Caco-2 (cell line): ENCODE measurements at regions not wholly inside any gene's neighbourhood (a gene's known extent, or its start where the extent isn't known, plus 50 kb on each side); places are given as distances from the start of the nearest gene placed in this dataset.

Experiments used
- BruUV-seq: library from RNA; stranded (reverse); fragments of 400-500 nt; replicated peaks from 2 replicates; lab custom pipeline; 2021; lab: Mats Ljungman, UMichigan
- CTCF ChIA-PET: fragments of 300-600 bp; sonication (Branson Sonifier 250); formaldehyde crosslinking; loops from one replicate; lab custom pipeline; 2022; ENCODE audit warnings: antibody characterized with exemption; lab: Charles Lee
- POLR2A ChIA-PET: fragments of 300-600 bp; sonication (Branson Sonifier 250); formaldehyde crosslinking; loops from one replicate; lab custom pipeline; 2022; ENCODE audit warnings: antibody characterized with exemption; lab: Charles Lee
- DNase-seq, 2 experiments: peaks; one replicate each; pipeline versions ENCODE4 v3.0.0 to v3.0.0-alpha.2; 2020 to 2022
- H3K27me3 ChIP-seq: replicated peaks from 2 replicates; pipeline ENCODE4 v1.6.0; 2011; ENCODE audit warnings: low read length; ENCODE audit not compliant: control insufficient read depth, insufficient read depth
- H3K36me3 ChIP-seq: 2 replicates; pipeline ENCODE4 v1.5.1; 2011; ENCODE audit warnings: low read length; ENCODE audit not compliant: control insufficient read depth, insufficient read depth
- H3K4me1 ChIP-seq: fragments of 250-450 bp; sonication (Bioruptor Pico); 2 replicates; pipeline ENCODE4 v1.5.1; 2020; ENCODE audit warnings: mild to moderate bottlenecking
- H3K4me3 ChIP-seq: 2 replicates; pipeline ENCODE4 v1.5.1; 2011; ENCODE audit warnings: low read depth, mild to moderate bottlenecking, control low read depth, low read length
- H3K9me3 ChIP-seq: fragments of 250-450 bp; sonication (Bioruptor Pico); 2 replicates; pipeline ENCODE4 v1.5.1; 2020; ENCODE audit warnings: mild to moderate bottlenecking, moderate library complexity
- H3K27ac Mint-ChIP-seq: one replicate; pipeline ENCODE4 v1.8.0; 2022; ENCODE audit warnings: mixed read lengths; ENCODE audit not compliant: unreplicated experiment
- H3K27me3 Mint-ChIP-seq: one replicate; pipeline ENCODE4 v1.8.0; 2022; ENCODE audit warnings: mixed read lengths; ENCODE audit not compliant: insufficient read depth, unreplicated experiment
- H3K36me3 Mint-ChIP-seq: one replicate; pipeline ENCODE4 v1.8.0; 2022; ENCODE audit warnings: mild to moderate bottlenecking, mixed read lengths; ENCODE audit not compliant: insufficient read depth, unreplicated experiment
- H3K4me1 Mint-ChIP-seq: one replicate; pipeline ENCODE4 v1.8.0; 2022; ENCODE audit warnings: low read depth, mixed read lengths; ENCODE audit not compliant: unreplicated experiment
- H3K4me3 Mint-ChIP-seq: one replicate; pipeline ENCODE4 v1.8.0; 2022; ENCODE audit warnings: mild to moderate bottlenecking, moderate library complexity, mixed read lengths; ENCODE audit not compliant: unreplicated experiment
- H3K9me3 Mint-ChIP-seq: one replicate; pipeline ENCODE4 v1.8.0; 2022; ENCODE audit warnings: mixed read lengths; ENCODE audit not compliant: unreplicated experiment
- intact Hi-C: fragments of 100-400 bp; cut with micrococcal nuclease; formaldehyde crosslinking; loops from one replicate; pipeline ENCODE4 v1.10.0; 2022; ENCODE audit not compliant: unreplicated experiment
- TF ChIP-seq, protein P1 (sequence below), 2 experiments: fragments of 200-600 bp in 1 of 2; IDR thresholded peaks; 1 replicate in 1 of 2; 2 replicates in 1 of 2; pipeline versions ENCODE4 v1.5.1 to v1.8.0; 2011 to 2022; ENCODE audit warnings: antibody characterized with exemption in 1 of 2, control low read depth in 1 of 2, inconsistent platforms in 1 of 2, low read depth in 1 of 2, low read length in 1 of 2, mild to moderate bottlenecking in 1 of 2, moderate library complexity in 1 of 2; ENCODE audit not compliant: insufficient read depth in 1 of 2, severe bottlenecking in 1 of 2, unreplicated experiment in 1 of 2

DNA sequence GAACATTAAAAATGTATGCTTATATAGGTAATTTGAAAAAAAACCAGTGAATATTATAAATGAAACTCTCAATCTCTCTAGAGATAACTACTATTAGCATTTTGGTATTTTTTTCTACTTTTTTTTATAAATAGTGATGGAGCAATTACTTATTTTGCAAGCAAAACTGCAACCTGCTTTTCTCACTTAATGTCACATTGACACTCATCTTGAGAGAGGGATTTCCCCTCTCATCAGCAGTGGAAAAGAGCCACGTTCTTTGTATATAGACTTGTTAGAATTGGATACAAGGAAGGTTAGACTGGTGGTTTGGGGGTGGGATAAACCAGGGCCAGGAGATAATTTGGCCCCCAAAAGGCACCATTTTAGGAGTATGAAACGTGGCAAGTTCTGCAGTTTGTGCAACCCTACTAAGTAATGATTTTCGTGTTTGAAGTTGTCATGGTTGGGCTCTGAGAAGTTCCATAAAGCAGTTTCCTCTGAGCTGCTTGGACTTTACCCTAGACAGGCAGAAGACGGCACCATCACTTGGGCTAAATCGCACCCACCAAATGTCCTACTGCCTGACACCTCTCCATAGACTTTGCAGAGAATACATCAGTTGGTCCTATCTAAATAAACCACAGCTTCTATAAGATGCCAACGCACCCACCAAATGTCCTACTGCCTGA is 194.0 kb downstream of the ACTR3 start:
- POLR2A ChIA-PET, result no interaction called here
- Histone ChIP-seq H3K9me3 (peaks cover 6% of the 10 kb centered on the region; the same call in 1 of the 2 replicates), H3K4me3 (no peak overlapping the region), H3K4me1 (peaks cover 6% of the 10 kb centered on the region; the same call in 1 of the 2 replicates), H3K27me3 (no peaks in the 10 kb centered on the region), H3K36me3 (no peaks in the 10 kb centered on the region)
- H3K9me3 Mint-ChIP-seq, result peaks cover 23% of the 10 kb centered on the region
- H3K36me3 Mint-ChIP-seq, result no peaks in the 10 kb centered on the region
- CTCF ChIA-PET, result no interaction called here
- no peak overlapping the region for H3K27ac Mint-ChIP-seq
- H3K27me3 Mint-ChIP-seq, result no peaks in the 10 kb centered on the region
- intact Hi-C loops, result no loop called here
- H3K4me3 Mint-ChIP-seq, result no peak overlapping the region
- peaks cover 7% of the 10 kb centered on the region for H3K4me1 Mint-ChIP-seq
- TF ChIP-seq, protein P1, sequence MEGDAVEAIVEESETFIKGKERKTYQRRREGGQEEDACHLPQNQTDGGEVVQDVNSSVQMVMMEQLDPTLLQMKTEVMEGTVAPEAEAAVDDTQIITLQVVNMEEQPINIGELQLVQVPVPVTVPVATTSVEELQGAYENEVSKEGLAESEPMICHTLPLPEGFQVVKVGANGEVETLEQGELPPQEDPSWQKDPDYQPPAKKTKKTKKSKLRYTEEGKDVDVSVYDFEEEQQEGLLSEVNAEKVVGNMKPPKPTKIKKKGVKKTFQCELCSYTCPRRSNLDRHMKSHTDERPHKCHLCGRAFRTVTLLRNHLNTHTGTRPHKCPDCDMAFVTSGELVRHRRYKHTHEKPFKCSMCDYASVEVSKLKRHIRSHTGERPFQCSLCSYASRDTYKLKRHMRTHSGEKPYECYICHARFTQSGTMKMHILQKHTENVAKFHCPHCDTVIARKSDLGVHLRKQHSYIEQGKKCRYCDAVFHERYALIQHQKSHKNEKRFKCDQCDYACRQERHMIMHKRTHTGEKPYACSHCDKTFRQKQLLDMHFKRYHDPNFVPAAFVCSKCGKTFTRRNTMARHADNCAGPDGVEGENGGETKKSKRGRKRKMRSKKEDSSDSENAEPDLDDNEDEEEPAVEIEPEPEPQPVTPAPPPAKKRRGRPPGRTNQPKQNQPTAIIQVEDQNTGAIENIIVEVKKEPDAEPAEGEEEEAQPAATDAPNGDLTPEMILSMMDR (IDR thresholded peaks at IDR 0.05; ENCODE audit: insufficient read depth in 1 of 2, low read depth in 1 of 2, low read length in 1 of 2, severe bottlenecking in 1 of 2, unreplicated experiment in 1 of 2), result no peak
- no TSS peak for BruUV-seq
- DNase-seq, result no peak

DNA sequence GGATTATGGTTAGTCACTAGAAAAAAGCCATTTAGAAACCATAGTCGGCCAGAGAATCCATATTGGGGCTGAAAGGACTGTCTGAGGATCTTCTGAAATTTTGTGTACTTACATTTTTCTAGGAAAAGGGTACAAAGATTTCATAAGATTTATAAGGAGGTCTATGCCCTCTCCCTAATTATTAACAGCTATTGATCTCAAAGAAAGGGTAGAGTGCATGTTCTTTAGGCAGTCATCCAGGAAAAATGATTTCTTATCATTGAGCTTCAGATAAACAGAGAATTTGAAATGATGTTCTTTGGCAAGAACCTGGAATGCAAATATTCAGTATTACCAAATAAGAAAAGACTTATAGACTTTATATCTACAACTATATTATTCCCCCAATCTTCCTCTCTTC is 195.3 kb downstream of the ACTR3 start:
- Mint-ChIP-seq H3K4me1 (peaks cover 7% of the 10 kb centered on the region), H3K36me3 (no peaks in the 10 kb centered on the region), H3K27me3 (no peaks in the 10 kb centered on the region), H3K9me3 (peaks cover 23% of the 10 kb centered on the region), H3K4me3 (no peak overlapping the region), H3K27ac (no peak overlapping the region)
- ChIA-PET POLR2A (no interaction called here), CTCF (no interaction called here)
- H3K36me3 ChIP-seq, result no peaks in the 10 kb centered on the region
- TF ChIP-seq, protein P1 (IDR thresholded peaks at IDR 0.05; ENCODE audit: insufficient read depth in 1 of 2, low read depth in 1 of 2, low read length in 1 of 2, severe bottlenecking in 1 of 2, unreplicated experiment in 1 of 2), result no peak
- DNase-seq, result no peak
- peaks cover 6% of the 10 kb centered on the region; the same call in 1 of the 2 replicates for H3K9me3 ChIP-seq
- H3K4me1 ChIP-seq, result peaks cover 6% of the 10 kb centered on the region; the same call in 1 of the 2 replicates
- intact Hi-C loops, result no loop called here
- no peak overlapping the region for H3K4me3 ChIP-seq
- BruUV-seq, result no TSS peak
- H3K27me3 ChIP-seq, result no peaks in the 10 kb centered on the region

DNA sequence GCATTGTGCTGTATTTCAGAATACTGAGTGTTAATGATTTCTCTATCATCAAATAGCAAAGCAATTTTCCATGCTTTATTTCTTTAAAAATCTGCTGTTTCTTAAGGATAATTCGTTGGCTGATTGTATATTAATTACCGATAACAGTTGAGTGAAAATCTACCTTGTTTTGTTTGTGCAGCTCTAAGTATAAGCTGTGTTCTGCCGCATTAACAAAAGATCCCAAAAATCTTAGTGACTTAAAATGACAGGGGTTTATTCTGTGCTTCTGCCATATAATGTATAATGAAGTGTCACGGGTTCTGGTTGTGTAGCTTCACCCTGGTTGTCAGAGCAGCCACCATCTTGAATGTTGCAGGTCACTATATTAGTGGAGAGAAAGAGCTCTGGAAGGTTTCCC is 196.1 kb downstream of the ACTR3 start:
- no peaks in the 10 kb centered on the region for H3K27me3 ChIP-seq
- no peaks in the 10 kb centered on the region for H3K36me3 Mint-ChIP-seq
- H3K27ac Mint-ChIP-seq, result no peak overlapping the region
- H3K36me3 ChIP-seq, result no peaks in the 10 kb centered on the region
- no peaks in the 10 kb centered on the region for H3K27me3 Mint-ChIP-seq
- ChIA-PET CTCF (no interaction called here), POLR2A (no interaction called here)
- no peak overlapping the region for H3K4me3 ChIP-seq
- intact Hi-C loops, result no loop called here
- peaks cover 3% of the 10 kb centered on the region; the same call in 1 of the 2 replicates for H3K9me3 ChIP-seq
- H3K4me1 Mint-ChIP-seq, result peaks cover 7% of the 10 kb centered on the region
- H3K4me3 Mint-ChIP-seq, result no peak overlapping the region
- TF ChIP-seq, protein P1 (IDR thresholded peaks at IDR 0.05; ENCODE audit: insufficient read depth in 1 of 2, low read depth in 1 of 2, low read length in 1 of 2, severe bottlenecking in 1 of 2, unreplicated experiment in 1 of 2), result no peak
- H3K4me1 ChIP-seq, result peaks cover 6% of the 10 kb centered on the region; the same call in 1 of the 2 replicates
- BruUV-seq, result no TSS peak
- DNase-seq, result no peak
- peaks cover 21% of the 10 kb centered on the region for H3K9me3 Mint-ChIP-seq
